Gastroesophageal sphincter (tissue), 3 donors: ENCODE measurements at regions not wholly inside any gene's neighbourhood (a gene's known extent, or its start where the extent isn't known, plus 50 kb on each side); places are given as distances from the start of the nearest gene placed in this dataset.

Source experiments
- EP300 ChIP-seq: sonication (generic); formaldehyde crosslinking; IDR thresholded peaks from one replicate; pipeline ENCODE4 v1.6.1; 2017; ENCODE audit warnings: antibody characterized with exemption, mild to moderate bottlenecking
- POLR2A ChIP-seq, 2 donors: fragments of 450-650 bp; IDR thresholded peaks; one replicate each; pipeline ENCODE4 v1.6.1; 2017; ENCODE audit warnings: antibody characterized with exemption in 2 of 2, mild to moderate bottlenecking in 2 of 2, moderate library complexity in 1 of 2
- TF ChIP-seq, protein P1 (sequence below), 4 experiments: fragments of 200-600 bp in 2 of 4; fragments of 450-650 bp in 2 of 4; sonication (generic) in 1 of 4; IDR thresholded peaks; one replicate each; pipeline ENCODE4 v1.5.1; 2017 to 2019; ENCODE audit warnings: antibody characterized with exemption in 4 of 4, mild to moderate bottlenecking in 2 of 4, moderate library complexity in 2 of 4

DNA sequence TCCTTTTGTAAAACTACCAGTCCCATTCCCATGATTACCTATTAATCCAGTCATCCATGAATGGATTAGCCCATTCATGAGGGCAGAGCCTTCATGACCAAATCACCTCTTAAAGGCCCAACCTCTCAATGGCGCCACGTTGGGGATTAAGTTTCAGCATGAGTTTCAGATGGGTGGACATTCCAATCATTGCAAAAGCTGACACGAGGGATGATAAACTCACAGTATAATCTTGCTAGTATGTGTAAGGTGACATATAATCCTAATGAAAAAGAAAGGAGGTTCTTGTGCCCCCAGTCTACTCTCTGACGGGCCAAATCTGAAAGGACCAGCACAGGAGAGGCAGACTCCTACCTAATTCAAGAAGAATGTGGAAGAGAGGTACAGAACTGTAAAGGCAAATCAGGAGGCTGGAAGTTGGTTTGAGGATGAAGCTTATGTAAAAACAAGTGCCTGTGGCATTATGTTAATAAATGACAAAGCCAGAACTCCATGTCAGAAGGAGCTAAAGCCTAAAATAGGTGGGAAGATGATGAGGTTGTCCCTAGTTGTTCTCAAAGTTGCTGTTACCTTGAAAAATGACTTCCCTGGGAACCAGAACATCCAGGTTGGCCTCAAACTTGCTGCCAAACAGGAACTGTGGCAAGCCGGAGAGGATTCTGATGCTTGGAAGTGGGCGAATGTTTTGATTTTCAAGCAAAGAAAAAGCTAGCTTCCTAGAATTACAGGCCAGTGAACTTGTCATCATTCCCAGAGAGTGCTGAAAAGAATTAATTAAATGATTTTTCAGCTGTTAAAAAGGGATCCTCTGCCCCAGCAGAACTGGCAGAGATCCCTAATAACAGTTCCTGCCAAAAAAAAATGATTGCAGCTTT, 106.5 kb upstream of the TIAM2 start:
- TF ChIP-seq, protein P1, sequence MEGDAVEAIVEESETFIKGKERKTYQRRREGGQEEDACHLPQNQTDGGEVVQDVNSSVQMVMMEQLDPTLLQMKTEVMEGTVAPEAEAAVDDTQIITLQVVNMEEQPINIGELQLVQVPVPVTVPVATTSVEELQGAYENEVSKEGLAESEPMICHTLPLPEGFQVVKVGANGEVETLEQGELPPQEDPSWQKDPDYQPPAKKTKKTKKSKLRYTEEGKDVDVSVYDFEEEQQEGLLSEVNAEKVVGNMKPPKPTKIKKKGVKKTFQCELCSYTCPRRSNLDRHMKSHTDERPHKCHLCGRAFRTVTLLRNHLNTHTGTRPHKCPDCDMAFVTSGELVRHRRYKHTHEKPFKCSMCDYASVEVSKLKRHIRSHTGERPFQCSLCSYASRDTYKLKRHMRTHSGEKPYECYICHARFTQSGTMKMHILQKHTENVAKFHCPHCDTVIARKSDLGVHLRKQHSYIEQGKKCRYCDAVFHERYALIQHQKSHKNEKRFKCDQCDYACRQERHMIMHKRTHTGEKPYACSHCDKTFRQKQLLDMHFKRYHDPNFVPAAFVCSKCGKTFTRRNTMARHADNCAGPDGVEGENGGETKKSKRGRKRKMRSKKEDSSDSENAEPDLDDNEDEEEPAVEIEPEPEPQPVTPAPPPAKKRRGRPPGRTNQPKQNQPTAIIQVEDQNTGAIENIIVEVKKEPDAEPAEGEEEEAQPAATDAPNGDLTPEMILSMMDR (IDR thresholded peaks at IDR 0.05), result no peak
- no peak for TF ChIP-seq EP300
- no peak for TF ChIP-seq POLR2A (IDR thresholded peaks at IDR 0.05)
